NOMO-1 (cell line): ENCODE measurements at regions not wholly inside any gene's neighbourhood (a gene's known extent, or its start where the extent isn't known, plus 50 kb on each side); places are given as distances from the start of the nearest gene placed in this dataset.

ENCODE experiments used
- DNase-seq, 2 experiments: peaks; one replicate each; lab custom pipeline; 2025; ENCODE audit not compliant: unreplicated experiment in 2 of 2; lab: John Stamatoyannopoulos, UW

DNA sequence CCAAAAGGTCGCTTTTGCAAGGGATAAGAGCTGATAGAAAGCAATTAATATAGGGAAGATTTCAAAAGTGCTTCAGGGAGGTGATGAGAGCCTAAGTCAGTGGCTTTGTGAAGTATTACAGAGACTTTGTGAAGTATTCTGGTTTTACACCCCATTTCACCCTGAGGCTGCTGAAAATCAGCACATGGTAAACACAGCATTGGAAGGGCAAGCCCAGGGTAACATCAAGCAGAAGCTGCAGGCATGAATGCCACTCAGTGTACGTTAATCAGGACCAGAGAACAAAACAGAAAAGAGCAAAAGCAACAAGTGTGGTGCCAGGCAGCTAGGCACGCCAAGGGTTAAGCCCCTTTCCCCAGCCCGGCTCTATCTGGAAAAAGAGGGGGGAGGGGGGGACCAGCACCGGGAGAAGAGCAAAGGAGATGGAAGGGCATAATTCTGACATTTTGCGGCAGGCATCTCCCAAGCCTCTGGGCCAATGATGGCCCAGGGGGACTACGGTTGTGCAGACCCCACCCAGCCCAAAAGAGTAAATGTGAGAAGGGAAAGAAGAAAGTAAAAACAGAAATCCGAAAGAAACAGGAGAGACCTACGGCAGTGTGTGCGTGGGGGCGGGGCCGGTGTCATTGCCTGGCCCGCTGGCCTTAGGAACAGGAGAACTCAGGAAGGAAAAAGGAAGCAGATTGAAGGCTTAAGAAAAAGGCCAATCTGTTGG, 58.9 kb downstream of the DHRS2 start:
- peak in 1 of 2 experiments; percentile 2 for DNase-seq

- DNase-seq, result peak in 1 of 2 experiments; percentile 4
Observed at GRCh38 chr14:23695664-23695999, 59.5 kb downstream of the DHRS2 start.

- DNase-seq, result no peak
Observed at GRCh38 chr14:23696701-23697239, 60.6 kb downstream of the DHRS2 start.

DNA sequence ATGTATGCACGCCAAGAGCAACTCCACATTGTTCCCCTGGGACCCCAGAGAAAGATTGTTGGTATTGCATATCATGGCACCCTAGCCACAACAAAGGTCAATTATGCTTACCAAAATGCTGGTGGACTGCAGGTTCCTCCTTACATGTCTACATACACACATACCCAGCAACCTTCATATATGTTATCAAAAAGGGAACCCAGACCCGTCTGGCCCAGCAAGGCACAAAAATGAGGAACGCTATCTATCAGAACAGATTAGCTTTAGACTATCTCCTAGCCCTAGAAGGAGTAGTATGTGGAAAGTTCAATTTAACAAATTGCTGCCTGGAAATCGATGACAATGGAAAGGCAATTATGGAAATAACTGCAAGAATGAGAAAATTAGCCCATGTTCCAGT, 61.5 kb downstream of the DHRS2 start:
- peak in 1 of 2 experiments; percentile 2 for DNase-seq

DNA sequence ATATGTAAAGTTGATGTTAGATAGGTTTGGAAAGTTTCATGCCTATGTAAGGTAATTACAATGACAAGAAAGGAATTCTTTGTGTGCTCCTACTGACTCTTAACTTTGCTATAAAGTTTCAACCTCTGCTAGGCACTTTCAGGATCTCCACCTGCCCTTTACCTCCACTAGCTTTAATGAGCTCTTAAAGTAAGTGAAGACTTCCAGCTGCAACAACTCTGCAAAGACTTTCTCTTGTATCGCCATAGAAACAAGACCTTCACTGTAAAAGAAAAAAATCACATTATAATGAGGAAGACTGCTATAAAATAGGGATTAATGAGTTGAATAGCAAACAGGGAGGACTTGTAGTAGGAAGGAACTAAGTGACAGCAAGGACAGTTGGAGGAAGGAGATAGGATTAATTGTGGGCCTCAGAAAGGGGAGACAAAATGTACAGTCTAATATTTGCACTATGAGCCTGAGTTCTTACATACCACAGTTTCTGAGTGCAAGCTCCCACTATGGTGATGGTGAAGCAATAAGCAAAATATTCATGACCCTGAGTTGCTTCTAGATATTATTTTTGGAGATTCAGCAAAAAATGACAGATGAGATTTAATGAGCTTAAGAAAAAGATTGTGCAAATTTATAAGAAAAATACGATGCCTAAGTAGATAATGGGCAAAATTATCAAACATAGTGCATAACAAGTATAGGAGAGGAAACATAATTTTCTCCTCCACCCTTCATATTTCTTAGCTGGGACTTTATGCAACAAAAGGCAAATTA, 66.7 kb downstream of the DHRS2 start:
- DNase-seq, result no peak

DNA sequence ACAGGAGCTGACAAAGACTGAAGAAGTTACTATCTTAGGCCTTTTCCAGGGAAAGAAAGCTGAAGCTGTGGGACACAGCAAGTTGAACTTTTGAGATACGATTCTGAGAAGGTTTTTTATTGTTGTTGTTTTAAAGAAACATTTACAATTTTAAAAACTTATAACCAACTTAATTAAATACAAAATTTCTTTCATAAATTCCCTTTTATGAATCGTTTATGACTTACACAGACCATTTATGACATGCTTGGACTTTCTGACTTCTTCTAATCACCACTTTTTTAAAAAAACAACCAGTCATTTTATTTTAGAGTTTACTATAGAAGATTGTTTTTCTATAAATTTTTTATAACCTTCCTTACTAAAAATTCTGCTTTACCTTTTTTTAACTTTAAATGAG, 68.7 kb downstream of the DHRS2 start:
- no peak for DNase-seq

GRCh38 chr14:23707415-23707814, 71.3 kb downstream of the DHRS2 start:
- DNase-seq, result no peak

DNA sequence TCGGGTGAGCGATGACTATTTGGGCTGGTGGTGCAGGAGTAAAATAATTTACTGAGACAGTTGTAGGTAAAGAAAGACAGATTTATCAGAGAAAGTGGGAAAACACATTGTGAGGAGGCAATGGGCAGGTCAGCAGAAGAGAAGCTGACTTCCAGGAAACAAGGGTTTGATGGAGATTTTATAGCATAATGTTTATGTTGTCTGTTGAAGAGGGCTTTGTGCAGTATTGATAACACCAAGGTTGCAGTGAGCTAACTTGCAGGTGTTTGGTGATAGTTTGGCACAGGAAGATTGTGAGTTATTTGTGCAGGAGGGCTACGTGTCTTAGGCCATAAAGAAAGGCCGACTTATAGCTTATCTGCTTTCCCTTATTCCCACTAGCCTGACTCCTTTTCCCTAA, 72.2 kb downstream of the DHRS2 start:
- DNase-seq, result no peak

- DNase-seq, result no peak
Observed at GRCh38 chr14:23709923-23710322, 73.8 kb downstream of the DHRS2 start.

DNA sequence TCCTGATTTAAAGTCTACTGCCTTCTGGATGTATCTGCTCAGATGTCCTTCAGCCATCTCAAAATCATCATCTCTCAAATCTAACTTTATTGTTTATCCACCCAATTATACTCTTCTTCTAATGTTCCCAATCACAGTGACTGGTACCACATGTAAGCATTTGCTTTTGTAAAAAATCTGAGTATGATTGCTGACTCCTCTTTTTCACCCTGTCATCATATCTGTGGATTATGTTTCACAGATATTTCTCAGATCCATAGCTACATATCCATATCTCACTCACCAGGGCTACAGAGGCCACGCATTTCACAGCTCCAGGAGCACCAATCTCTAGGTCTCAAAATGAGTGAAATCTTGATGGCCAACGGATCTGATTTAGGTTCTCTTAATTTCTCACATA, 76.1 kb downstream of the DHRS2 start:
- no peak for DNase-seq

- DNase-seq, result no peak
Observed at GRCh38 chr14:23719225-23719985, 83.2 kb downstream of the DHRS2 start.

GRCh38 chr14:23722675-23723074, 86.5 kb downstream of the DHRS2 start:
- DNase-seq, result no peak

- no peak for DNase-seq
Observed at GRCh38 chr14:23723911-23724310, 87.7 kb downstream of the DHRS2 start.

DNA sequence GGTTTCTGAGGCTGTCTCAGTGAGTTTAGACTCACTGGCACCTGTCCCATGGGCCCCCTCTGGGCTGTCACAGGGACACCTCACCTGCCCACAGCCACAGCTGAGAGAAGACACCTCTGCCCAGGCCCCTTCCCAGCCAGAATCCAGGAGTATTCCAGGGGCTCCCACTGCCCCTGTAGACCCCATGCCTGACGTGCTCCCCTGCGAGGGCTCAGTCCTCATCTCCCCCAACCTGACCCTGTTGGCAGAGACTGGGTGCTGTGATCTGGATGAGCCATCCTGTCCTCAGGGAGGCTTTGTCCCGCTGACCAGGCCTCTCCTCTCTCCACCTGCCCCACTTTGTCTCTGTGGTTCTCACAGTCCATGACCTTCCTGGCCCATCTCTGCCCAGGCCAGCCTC, 89.4 kb downstream of the DHRS2 start:
- no peak for DNase-seq

GRCh38 chr14:23725980-23726710, 90.0 kb downstream of the DHRS2 start:
- DNase-seq, result no peak

DNA sequence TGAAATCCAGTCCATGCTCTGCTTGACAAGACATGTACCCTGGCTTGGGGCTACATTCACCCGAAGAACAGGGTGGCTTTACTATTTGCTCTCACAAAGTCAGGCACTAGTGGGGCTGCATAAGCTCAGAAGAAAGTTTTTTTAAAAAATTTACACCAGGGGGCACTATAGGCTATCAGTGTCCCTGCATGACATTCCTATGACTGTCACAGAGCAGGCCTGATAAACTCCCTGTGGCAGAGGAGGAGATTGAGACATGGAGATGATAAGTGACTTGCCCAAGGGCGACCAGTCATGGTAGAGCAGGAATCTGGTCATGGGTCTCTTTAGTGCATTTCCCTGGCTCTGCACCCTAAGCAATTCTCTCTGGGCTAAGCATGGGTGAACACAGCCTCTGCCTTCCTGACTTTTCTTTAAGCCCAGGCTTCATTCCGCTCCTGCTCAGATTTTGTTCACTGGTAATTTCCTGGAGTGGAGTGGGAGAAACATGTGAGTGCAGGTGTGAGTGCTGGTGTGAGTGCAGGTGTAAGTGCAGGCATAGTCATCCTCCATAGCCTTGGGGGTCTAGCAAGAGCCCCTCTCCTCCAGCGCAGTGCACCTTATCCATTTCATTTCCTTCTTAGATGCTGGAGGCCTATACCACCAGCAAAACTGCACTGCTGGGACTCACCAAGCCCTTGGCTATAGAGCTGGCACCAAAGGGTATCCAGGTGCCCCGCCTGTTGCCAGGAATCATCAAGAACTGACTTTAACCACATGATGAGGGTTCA, 91.6 kb downstream of the DHRS2 start:
- peak in 1 of 2 experiments; percentile 27 for DNase-seq

GRCh38 chr14:23728791-23729190, 92.6 kb downstream of the DHRS2 start:
- no peak for DNase-seq

DNA sequence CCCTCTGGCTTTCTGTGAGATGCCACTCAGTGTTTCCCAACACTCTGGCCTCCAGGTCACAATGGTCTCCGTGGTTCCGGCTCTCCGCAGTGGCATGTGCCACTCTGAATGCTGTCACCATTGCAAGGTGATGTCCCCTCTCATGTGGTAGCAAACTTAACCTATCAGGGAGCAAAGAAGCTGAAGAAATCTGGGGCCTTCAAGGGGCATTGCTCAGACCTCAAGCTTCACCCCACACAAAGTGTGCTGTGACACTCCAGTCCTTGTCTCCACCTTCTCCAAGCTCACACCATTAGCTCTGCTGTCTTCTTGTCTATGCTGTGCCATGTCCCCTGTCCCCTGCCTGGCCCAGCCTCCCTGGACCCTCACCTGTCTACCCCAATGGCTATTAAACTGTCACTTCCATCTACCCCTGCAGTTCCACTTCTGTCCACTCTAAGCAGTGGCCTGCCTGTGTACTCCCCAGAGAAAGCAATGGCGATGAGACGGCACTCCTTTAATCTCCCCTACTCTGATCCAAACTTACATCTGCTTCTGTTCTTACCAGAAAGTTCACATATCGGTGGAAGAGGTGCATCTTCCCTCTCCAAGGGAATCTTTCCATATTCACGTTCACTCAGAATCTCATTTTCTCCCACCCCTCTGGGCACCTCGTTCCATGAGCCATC, 93.7 kb downstream of the DHRS2 start:
- no peak for DNase-seq

DNA sequence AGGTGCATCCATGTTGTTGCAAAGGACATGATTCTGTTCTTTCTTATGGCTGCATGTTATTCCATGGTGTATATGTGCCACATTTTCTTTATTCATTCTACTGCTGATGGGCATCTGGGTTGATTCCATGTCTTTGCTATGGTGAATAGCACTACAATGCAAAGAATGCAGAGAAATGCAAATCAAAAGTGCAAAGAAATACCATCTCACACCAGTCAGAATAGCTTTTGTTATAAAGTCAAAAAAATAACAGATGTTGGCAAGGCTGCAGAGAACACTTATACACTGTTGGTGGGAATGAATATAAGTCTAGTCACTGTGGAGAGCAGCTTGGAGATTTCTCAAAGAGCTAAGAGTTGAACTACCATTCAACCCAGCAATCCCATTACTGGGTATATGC, 99.2 kb downstream of the DHRS2 start:
- DNase-seq, result no peak
